Esophagus squamous epithelium (tissue), 4 donors: ENCODE measurements at regions not wholly inside any gene's neighbourhood (a gene's known extent, or its start where the extent isn't known, plus 50 kb on each side); places are given as distances from the start of the nearest gene placed in this dataset.

Experiments
- CTCF ChIP-seq, 6 experiments: fragments of 450-650 bp in 4 of 6; fragments of 200-600 bp in 2 of 6; sonication (generic) in 2 of 6; IDR thresholded peaks; one replicate each; pipeline ENCODE4 v1.5.1; 2016 to 2019; ENCODE audit warnings: antibody characterized with exemption in 6 of 6, mild to moderate bottlenecking in 4 of 6, moderate library complexity in 4 of 6
- POLR2A ChIP-seq, 4 donors: fragments of 450-650 bp; IDR thresholded peaks; one replicate each; pipeline ENCODE4 v1.6.1; 2017; ENCODE audit warnings: antibody characterized with exemption in 4 of 4, mild to moderate bottlenecking in 4 of 4, moderate library complexity in 3 of 4

- TF ChIP-seq CTCF (IDR thresholded peaks at IDR 0.05) (no peak), POLR2A (IDR thresholded peaks at IDR 0.05) (no peak)
Measured at GRCh38 chr5:82489683-82490082, 211.5 kb upstream of the RPS23 start.
